ENCODE measurements at regions not wholly inside any gene's neighbourhood (a gene's known extent, or its start where the extent isn't known, plus 50 kb on each side); places are given as distances from the start of the nearest gene placed in this dataset.

DNA sequence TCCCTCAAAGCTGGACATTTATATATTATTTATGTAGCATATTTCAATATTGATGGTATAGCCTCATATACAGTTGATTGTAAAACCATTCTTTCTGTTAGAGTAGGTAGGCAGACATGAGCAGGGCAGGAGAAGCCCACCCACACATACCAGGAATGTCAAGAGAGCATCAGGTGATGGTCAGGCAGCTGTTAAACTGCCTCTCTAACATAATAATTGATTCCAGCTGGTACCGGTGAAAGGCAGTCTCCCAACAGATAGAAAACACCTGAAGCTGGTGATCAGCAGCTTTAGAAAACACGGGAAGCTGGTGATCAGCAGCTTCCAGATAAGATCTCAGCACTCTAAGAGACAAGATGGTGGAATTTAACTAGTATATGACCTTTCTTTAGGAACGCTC lies 132.9 kb downstream of the SLITRK6 start:
- WGBS, 4 donors, result 21 to 36% (median 31%) methylated on average over 3 of the region's 3 CpGs
- H3K9me3 ChIP-seq (replicated peaks in 1 of 3), result no peaks in the 10 kb centered on the region
- no peak for DNase-seq
- H3K36me3 ChIP-seq (replicated peaks in 1 of 2), result no peaks in the 10 kb centered on the region
- H3K27ac ChIP-seq, result no peak overlapping the region
- H3K4me3 ChIP-seq, result no peak overlapping the region
- H3K27me3 ChIP-seq, result no peaks in the 10 kb centered on the region
- no peak for TF ChIP-seq POLR2A (IDR thresholded peaks at IDR 0.05)
- TF ChIP-seq, protein P1, sequence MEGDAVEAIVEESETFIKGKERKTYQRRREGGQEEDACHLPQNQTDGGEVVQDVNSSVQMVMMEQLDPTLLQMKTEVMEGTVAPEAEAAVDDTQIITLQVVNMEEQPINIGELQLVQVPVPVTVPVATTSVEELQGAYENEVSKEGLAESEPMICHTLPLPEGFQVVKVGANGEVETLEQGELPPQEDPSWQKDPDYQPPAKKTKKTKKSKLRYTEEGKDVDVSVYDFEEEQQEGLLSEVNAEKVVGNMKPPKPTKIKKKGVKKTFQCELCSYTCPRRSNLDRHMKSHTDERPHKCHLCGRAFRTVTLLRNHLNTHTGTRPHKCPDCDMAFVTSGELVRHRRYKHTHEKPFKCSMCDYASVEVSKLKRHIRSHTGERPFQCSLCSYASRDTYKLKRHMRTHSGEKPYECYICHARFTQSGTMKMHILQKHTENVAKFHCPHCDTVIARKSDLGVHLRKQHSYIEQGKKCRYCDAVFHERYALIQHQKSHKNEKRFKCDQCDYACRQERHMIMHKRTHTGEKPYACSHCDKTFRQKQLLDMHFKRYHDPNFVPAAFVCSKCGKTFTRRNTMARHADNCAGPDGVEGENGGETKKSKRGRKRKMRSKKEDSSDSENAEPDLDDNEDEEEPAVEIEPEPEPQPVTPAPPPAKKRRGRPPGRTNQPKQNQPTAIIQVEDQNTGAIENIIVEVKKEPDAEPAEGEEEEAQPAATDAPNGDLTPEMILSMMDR (IDR thresholded peaks at IDR 0.05), result no peak
- no peaks in the 10 kb centered on the region for H3K4me1 ChIP-seq (replicated peaks in 1 of 2)
- intact Hi-C loops (cut with DNase I), result no loop called here

- intact Hi-C loops (cut with DNase I), result no loop called here
- no peaks in the 10 kb centered on the region for H3K9me3 ChIP-seq (replicated peaks in 1 of 3)
- no peak overlapping the region for H3K27ac ChIP-seq
- no peak for TF ChIP-seq POLR2A (IDR thresholded peaks at IDR 0.05)
- TF ChIP-seq, protein P1 (IDR thresholded peaks at IDR 0.05), result no peak
- H3K4me1 ChIP-seq (replicated peaks in 1 of 2), result no peaks in the 10 kb centered on the region
- H3K36me3 ChIP-seq (replicated peaks in 1 of 2), result no peaks in the 10 kb centered on the region
- no peak for DNase-seq
- no peaks in the 10 kb centered on the region for H3K27me3 ChIP-seq
- no peak overlapping the region for H3K4me3 ChIP-seq
- WGBS, 4 donors, result 53 to 69% (median 62%) methylated on average over 4 of the region's 4 CpGs
Measured at GRCh38 chr13:85665286-85665685, 133.9 kb downstream of the SLITRK6 start.

DNA sequence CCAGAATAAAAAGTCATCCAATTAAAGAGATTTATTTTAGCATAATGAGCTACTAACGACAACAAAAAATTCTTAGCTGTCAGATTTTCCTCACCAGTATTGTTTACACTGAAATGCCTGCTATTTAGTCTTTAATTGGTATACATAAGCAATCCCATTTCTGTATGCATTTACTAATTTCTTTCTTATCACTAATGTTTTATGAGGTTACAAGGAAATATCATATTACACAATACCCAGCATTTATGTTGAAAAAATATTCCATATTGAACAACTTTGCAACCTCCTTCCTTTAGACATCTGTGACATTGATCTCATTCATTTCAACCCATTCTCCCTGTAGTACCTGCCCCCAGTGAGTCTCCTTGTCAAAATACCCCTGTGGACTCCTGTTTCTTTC lies 135.4 kb downstream of the SLITRK6 start:
- no peak overlapping the region for H3K4me3 ChIP-seq
- intact Hi-C loops (cut with DNase I), result no loop called here
- H3K27ac ChIP-seq, result no peak overlapping the region
- no peaks in the 10 kb centered on the region for H3K9me3 ChIP-seq (replicated peaks in 1 of 3)
- DNase-seq, result no peak
- WGBS, 4 donors, result 88 to 94% (median 91%) methylated on average over 1 of the region's 1 CpG
- no peaks in the 10 kb centered on the region for H3K27me3 ChIP-seq
- H3K4me1 ChIP-seq (replicated peaks in 1 of 2), result no peaks in the 10 kb centered on the region
- TF ChIP-seq, protein P1 (IDR thresholded peaks at IDR 0.05), result no peak
- TF ChIP-seq POLR2A (IDR thresholded peaks at IDR 0.05), result no peak
- no peaks in the 10 kb centered on the region for H3K36me3 ChIP-seq (replicated peaks in 1 of 2)

DNA sequence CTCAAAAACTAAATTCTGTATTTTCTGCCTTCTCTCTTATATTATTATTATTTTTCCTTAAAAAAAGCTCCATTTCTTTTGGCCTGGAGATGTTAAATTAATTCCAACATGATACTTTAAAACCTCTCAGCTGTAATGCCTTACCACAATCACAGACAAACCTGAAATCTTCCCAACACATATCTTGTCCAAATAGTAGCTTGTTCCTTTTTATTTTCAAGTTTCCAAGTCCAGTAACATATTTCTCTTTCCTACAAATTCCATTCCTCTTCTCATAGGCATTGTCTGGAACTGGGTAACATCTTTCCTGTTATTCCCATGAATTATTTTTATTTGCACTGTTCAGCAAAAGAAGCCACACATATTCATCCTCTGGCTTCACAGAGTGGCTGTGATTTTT lies 137.0 kb downstream of the SLITRK6 start:
- H3K27me3 ChIP-seq, result no peaks in the 10 kb centered on the region
- no peaks in the 10 kb centered on the region for H3K36me3 ChIP-seq (replicated peaks in 1 of 2)
- no peaks in the 10 kb centered on the region for H3K4me1 ChIP-seq (replicated peaks in 1 of 2)
- H3K9me3 ChIP-seq (replicated peaks in 1 of 3), result no peaks in the 10 kb centered on the region
- DNase-seq, result no peak
- intact Hi-C loops (cut with DNase I), result no loop called here
- no peak overlapping the region for H3K27ac ChIP-seq
- no peak for TF ChIP-seq POLR2A (IDR thresholded peaks at IDR 0.05)
- TF ChIP-seq, protein P1 (IDR thresholded peaks at IDR 0.05), result no peak
- no peak overlapping the region for H3K4me3 ChIP-seq

Data from adrenal gland (tissue), 9 donors.